Thyroid gland (tissue), 4 donors: ENCODE measurements at regions not wholly inside any gene's neighbourhood (a gene's known extent, or its start where the extent isn't known, plus 50 kb on each side); places are given as distances from the start of the nearest gene placed in this dataset.

Experiments used
- POLR2A ChIP-seq, 2 donors: fragments of 450-650 bp; IDR thresholded peaks; one replicate each; pipeline ENCODE4 v1.6.1; 2017; ENCODE audit warnings: antibody characterized with exemption in 2 of 2, mild to moderate bottlenecking in 2 of 2, moderate library complexity in 1 of 2
- TF ChIP-seq, protein P1 (sequence below), 6 experiments: fragments of 200-600 bp in 3 of 6; fragments of 450-650 bp in 3 of 6; sonication (generic) in 3 of 6; IDR thresholded peaks; one replicate each; pipeline ENCODE4 v1.5.1; 2016 to 2019; ENCODE audit warnings: antibody characterized with exemption in 6 of 6, mild to moderate bottlenecking in 2 of 6, inconsistent platforms in 1 of 6, moderate library complexity in 1 of 6

DNA sequence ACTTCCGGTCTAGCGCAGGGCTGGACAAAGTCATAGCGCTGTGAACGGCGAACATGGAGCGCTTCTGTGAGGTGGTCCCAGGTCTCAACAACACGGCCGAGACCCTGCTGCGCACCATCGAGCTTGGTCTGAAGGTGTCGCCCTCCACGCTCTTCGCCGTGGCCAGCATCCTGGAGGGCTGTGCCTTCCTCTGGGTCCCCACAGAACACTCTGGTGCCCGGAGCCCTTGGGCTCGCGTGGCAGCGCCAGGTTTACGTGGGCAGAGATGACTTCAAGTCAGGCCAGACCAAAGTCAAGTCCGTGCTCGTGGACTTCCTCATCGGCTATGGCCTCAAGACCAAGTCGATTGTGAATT, 128.6 kb downstream of the ANAPC4 start:
- TF ChIP-seq, protein P1, sequence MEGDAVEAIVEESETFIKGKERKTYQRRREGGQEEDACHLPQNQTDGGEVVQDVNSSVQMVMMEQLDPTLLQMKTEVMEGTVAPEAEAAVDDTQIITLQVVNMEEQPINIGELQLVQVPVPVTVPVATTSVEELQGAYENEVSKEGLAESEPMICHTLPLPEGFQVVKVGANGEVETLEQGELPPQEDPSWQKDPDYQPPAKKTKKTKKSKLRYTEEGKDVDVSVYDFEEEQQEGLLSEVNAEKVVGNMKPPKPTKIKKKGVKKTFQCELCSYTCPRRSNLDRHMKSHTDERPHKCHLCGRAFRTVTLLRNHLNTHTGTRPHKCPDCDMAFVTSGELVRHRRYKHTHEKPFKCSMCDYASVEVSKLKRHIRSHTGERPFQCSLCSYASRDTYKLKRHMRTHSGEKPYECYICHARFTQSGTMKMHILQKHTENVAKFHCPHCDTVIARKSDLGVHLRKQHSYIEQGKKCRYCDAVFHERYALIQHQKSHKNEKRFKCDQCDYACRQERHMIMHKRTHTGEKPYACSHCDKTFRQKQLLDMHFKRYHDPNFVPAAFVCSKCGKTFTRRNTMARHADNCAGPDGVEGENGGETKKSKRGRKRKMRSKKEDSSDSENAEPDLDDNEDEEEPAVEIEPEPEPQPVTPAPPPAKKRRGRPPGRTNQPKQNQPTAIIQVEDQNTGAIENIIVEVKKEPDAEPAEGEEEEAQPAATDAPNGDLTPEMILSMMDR (IDR thresholded peaks at IDR 0.05): no peak
- TF ChIP-seq POLR2A (IDR thresholded peaks at IDR 0.05): no peak
